ENCODE measurements at regions not wholly inside any gene's neighbourhood (a gene's known extent, or its start where the extent isn't known, plus 50 kb on each side); places are given as distances from the start of the nearest gene placed in this dataset.

GRCh38 chr16:48963306-48963705 lies 318.3 kb downstream of the CBLN1 start:
- TF ChIP-seq POLR2A (IDR thresholded peaks at IDR 0.05): no peak
- no peak for TF ChIP-seq CTCF (IDR thresholded peaks at IDR 0.05)

Data from uterus (tissue), 2 donors.